ENCODE measurements at regions not wholly inside any gene's neighbourhood (a gene's known extent, or its start where the extent isn't known, plus 50 kb on each side); places are given as distances from the start of the nearest gene placed in this dataset.

GRCh38 chr11:79990141-79990540 lies 549.3 kb upstream of the TENM4 start:
- Histone ChIP-seq H2BK120ac (ENCODE audit: low read depth, low read length, poor library complexity, severe bottlenecking) (no peak overlapping the region), H3K4ac (ENCODE audit: low read depth, low read length) (no peak overlapping the region), H3K27me3 (ENCODE audit: insufficient read depth, low read length) (no peaks in the 10 kb centered on the region), H2AFZ (ENCODE audit: low read length) (no peak overlapping the region), H4K5ac (ENCODE audit: insufficient read length, low read depth, low read length) (no peak overlapping the region), H3K23ac (ENCODE audit: insufficient read length, low read depth, low read length) (peak overlapping the region; percentile 69), H3K4me1 (ENCODE audit: insufficient read depth, low read length) (no peaks in the 10 kb centered on the region), H3K9me3 (ENCODE audit: control insufficient read depth, low read depth, low read length) (no peaks in the 10 kb centered on the region), H3K56ac (ENCODE audit: insufficient read length, low read depth, low read length) (no peak overlapping the region), H2AK5ac (ENCODE audit: insufficient read length, low read length) (no peak overlapping the region), H3K79me1 (ENCODE audit: insufficient read depth, low read depth, low read length, poor library complexity, severe bottlenecking) (no peaks in the 10 kb centered on the region), H3K27ac (ENCODE audit: insufficient read length, low read depth, low read length) (no peak overlapping the region), H4K20me1 (ENCODE audit: control insufficient read depth, insufficient read depth, insufficient read length) (no peaks in the 10 kb centered on the region), H3K14ac (ENCODE audit: insufficient read depth, low read length) (no peak overlapping the region), H2BK5ac (ENCODE audit: insufficient read length, low read length) (no peak overlapping the region), H4K91ac (ENCODE audit: insufficient read length, low read depth, low read length) (no peak overlapping the region), H3T11ph (ENCODE audit: low read length) (no peak overlapping the region), H2BK20ac (ENCODE audit: low read depth, low read length, poor library complexity, severe bottlenecking) (no peak overlapping the region), H3K79me2 (ENCODE audit: insufficient read depth, low read length) (no peaks in the 10 kb centered on the region), H4K8ac (replicated peaks; ENCODE audit: insufficient read length, low read depth, low read length) (no peak overlapping the region), H2BK12ac (ENCODE audit: insufficient read length, low read depth, low read length) (no peak overlapping the region), H3K18ac (ENCODE audit: insufficient read length, low read depth, low read length) (no peak overlapping the region), H3K23me2 (ENCODE audit: insufficient read length, low read depth, low read length, poor library complexity, severe bottlenecking) (no peaks in the 10 kb centered on the region), H3K4me2 (ENCODE audit: insufficient read depth, insufficient read length, low read length) (no peak overlapping the region), H3K9ac (ENCODE audit: extremely low read depth, insufficient read length, low read length) (no peak overlapping the region), H2BK15ac (ENCODE audit: low read depth, low read length) (no peak overlapping the region)
- H3K4me1 Mint-ChIP-seq = no peaks in the 10 kb centered on the region
- TF ChIP-seq, protein P1, sequence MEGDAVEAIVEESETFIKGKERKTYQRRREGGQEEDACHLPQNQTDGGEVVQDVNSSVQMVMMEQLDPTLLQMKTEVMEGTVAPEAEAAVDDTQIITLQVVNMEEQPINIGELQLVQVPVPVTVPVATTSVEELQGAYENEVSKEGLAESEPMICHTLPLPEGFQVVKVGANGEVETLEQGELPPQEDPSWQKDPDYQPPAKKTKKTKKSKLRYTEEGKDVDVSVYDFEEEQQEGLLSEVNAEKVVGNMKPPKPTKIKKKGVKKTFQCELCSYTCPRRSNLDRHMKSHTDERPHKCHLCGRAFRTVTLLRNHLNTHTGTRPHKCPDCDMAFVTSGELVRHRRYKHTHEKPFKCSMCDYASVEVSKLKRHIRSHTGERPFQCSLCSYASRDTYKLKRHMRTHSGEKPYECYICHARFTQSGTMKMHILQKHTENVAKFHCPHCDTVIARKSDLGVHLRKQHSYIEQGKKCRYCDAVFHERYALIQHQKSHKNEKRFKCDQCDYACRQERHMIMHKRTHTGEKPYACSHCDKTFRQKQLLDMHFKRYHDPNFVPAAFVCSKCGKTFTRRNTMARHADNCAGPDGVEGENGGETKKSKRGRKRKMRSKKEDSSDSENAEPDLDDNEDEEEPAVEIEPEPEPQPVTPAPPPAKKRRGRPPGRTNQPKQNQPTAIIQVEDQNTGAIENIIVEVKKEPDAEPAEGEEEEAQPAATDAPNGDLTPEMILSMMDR (conservative IDR thresholded peaks at IDR 0.05) = no peak
- no CpG with 5 or more reads among the region's 3 CpGs for WGBS (ENCODE audit: extremely low coverage, insufficient read length, low lambda C conversion rate)
- no peak for DNase-seq
- H3K9me3 Mint-ChIP-seq = no peaks in the 10 kb centered on the region
- H3K27ac Mint-ChIP-seq = no peak overlapping the region
- H3K27me3 Mint-ChIP-seq (ENCODE audit: low read depth) = no peaks in the 10 kb centered on the region
- H3K36me3 Mint-ChIP-seq (ENCODE audit: insufficient read depth in 1 of 3, low read depth in 3 of 3) = no peaks in the 10 kb centered on the region
- H3K4me3 Mint-ChIP-seq = no peak overlapping the region

Measured in H9 (cell line).